ENCODE measurements at regions not wholly inside any gene's neighbourhood (a gene's known extent, or its start where the extent isn't known, plus 50 kb on each side); places are given as distances from the start of the nearest gene placed in this dataset.

DNA sequence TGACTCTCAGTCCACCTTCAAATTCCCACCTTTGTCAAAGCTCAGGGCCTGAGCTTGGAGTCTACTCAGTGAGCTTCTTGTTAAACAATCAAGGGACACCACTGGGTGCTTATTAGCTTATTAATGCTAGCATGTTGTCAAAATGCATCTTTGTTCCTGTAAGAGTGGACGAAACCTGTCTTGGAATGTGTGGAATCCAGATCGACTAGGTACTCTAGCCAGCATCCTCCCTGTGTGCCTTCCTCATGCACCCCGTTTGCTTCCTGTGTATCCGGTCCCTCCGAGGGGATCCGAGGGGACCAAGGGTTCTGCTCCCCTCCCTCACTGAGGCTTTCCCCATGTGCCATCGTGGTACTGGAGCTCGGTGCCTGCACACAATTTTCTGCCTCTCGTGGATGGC, 75.7 kb upstream of the UBE3A start:
- 79% methylated on average over 9 of the region's 9 CpGs for WGBS
- no peak overlapping the region for H3K18ac ChIP-seq (ENCODE audit: low read depth in 1 of 2, low read length in 2 of 2)
- no peak overlapping the region for H2AK5ac ChIP-seq (ENCODE audit: low read length, severe bottlenecking)

DNA sequence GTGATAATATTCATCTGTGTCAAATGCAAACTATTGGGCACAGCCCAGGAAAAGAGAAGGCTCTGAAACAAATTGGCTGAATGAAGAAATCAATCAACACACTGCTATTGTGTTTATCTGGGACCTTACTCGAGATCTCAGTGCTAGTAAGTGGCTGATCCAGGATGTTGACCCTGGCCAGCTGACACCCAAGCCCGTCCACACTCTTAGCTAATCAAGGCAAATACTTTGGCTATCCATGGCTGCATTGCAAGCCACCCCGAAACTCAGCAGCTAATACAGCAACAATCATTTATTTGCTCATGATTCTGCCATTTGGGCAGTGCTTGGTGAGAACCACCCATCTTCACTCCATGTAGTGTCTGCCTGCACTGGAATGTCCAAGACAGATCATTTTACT, 74.1 kb upstream of the UBE3A start:
- Histone ChIP-seq H4K8ac (ENCODE audit: low read length) (no peak overlapping the region), H3K4me1 (ENCODE audit: control insufficient read depth, insufficient read depth, low read depth, low read length) (no peaks in the 10 kb centered on the region), H3K4me2 (ENCODE audit: low read length, poor library complexity, severe bottlenecking) (no peak overlapping the region), H3K4ac (ENCODE audit: low read depth in 1 of 2, low read length in 2 of 2) (no peak overlapping the region), H3K27ac (ENCODE audit: low read length, poor library complexity, severe bottlenecking) (no peak overlapping the region), H2BK5ac (ENCODE audit: low read depth, low read length, poor library complexity, severe bottlenecking) (no peak overlapping the region), H3K14ac (ENCODE audit: low read length in 2 of 2) (no peak overlapping the region), H4K91ac (ENCODE audit: low read length) (no peak overlapping the region), H2BK12ac (ENCODE audit: low read length in 2 of 2) (no peak overlapping the region), H3K9me3 (ENCODE audit: control insufficient read depth, low read length) (no peaks in the 10 kb centered on the region), H2BK120ac (ENCODE audit: low read depth, low read length) (no peak overlapping the region), H3K4me3 (ENCODE audit: insufficient read depth in 1 of 2, low read depth in 1 of 2, low read length in 2 of 2) (no peak overlapping the region), H3K36me3 (ENCODE audit: control insufficient read depth in 1 of 2, insufficient read depth in 2 of 2, low read depth in 1 of 2, low read length in 2 of 2) (no peaks in the 10 kb centered on the region), H2BK15ac (ENCODE audit: low read depth, poor library complexity, severe bottlenecking) (no peak overlapping the region), H3K23ac (ENCODE audit: low read length in 2 of 2) (no peak overlapping the region), H2AK5ac (ENCODE audit: low read length, severe bottlenecking) (no peak overlapping the region), H2AFZ (ENCODE audit: low read depth, low read length) (no peak overlapping the region), H3K79me1 (replicated peaks; ENCODE audit: low read length, poor library complexity, severe bottlenecking) (no peaks in the 10 kb centered on the region), H3K9ac (ENCODE audit: low read length) (no peak overlapping the region), H3K18ac (ENCODE audit: low read depth in 1 of 2, low read length in 2 of 2) (no peak overlapping the region), H3K27me3 (ENCODE audit: control insufficient read depth in 1 of 2, insufficient read depth in 1 of 2, low read length in 2 of 2) (no peaks in the 10 kb centered on the region)
- DNase-seq: no peak
- 45% methylated on average over 3 of the region's 3 CpGs for WGBS

More for the DNA sequence above, 75.7 kb upstream of the UBE3A start:
- no peak overlapping the region for H3K4ac ChIP-seq (ENCODE audit: low read depth in 1 of 2, low read length in 2 of 2)
- no peaks in the 10 kb centered on the region for H3K27me3 ChIP-seq (ENCODE audit: control insufficient read depth in 1 of 2, insufficient read depth in 1 of 2, low read length in 2 of 2)
- no peak overlapping the region for H2AFZ ChIP-seq (ENCODE audit: low read depth, low read length)
- H3K4me3 ChIP-seq (ENCODE audit: insufficient read depth in 1 of 2, low read depth in 1 of 2, low read length in 2 of 2): no peak overlapping the region
- H2BK5ac ChIP-seq (ENCODE audit: low read depth, low read length, poor library complexity, severe bottlenecking): no peak overlapping the region
- no peak overlapping the region for H2BK120ac ChIP-seq (ENCODE audit: low read depth, low read length)
- no peak overlapping the region for H3K23ac ChIP-seq (ENCODE audit: low read length in 2 of 2)
- no peak overlapping the region for H2BK12ac ChIP-seq (ENCODE audit: low read length in 2 of 2)
- no peak overlapping the region for H3K27ac ChIP-seq (ENCODE audit: low read length, poor library complexity, severe bottlenecking)
- H4K91ac ChIP-seq (ENCODE audit: low read length): no peak overlapping the region
- H3K79me1 ChIP-seq (replicated peaks; ENCODE audit: low read length, poor library complexity, severe bottlenecking): no peaks in the 10 kb centered on the region
- no peak overlapping the region for H3K4me2 ChIP-seq (ENCODE audit: low read length, poor library complexity, severe bottlenecking)
- H3K4me1 ChIP-seq (ENCODE audit: control insufficient read depth, insufficient read depth, low read depth, low read length): no peaks in the 10 kb centered on the region
- H4K8ac ChIP-seq (ENCODE audit: low read length): no peak overlapping the region
- no peaks in the 10 kb centered on the region for H3K9me3 ChIP-seq (ENCODE audit: control insufficient read depth, low read length)
- no peak overlapping the region for H2BK15ac ChIP-seq (ENCODE audit: low read depth, poor library complexity, severe bottlenecking)
- H3K9ac ChIP-seq (ENCODE audit: low read length): no peak overlapping the region
- no peaks in the 10 kb centered on the region for H3K36me3 ChIP-seq (ENCODE audit: control insufficient read depth in 1 of 2, insufficient read depth in 2 of 2, low read depth in 1 of 2, low read length in 2 of 2)
- DNase-seq: no peak
- no peak overlapping the region for H3K14ac ChIP-seq (ENCODE audit: low read length in 2 of 2)

DNA sequence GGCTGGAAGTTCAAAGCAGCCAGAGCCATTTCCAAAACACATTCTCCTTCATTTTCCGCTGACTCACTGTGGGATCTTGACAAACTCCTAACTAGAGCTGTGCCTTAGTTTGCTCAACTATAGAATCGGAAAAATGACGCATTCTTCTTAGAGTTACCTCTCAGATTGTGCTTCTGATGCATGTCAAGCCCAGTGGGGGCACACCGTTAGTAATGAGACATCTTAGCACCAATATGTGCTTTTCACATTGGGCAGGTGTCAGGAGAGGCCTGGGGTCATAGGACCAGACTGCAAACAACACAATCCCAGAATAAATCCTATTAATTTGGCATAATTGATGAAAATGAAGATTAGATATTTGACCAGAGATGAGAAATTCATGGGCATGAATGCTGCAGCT, 71.3 kb upstream of the UBE3A start:
- DNase-seq: no peak

DNA sequence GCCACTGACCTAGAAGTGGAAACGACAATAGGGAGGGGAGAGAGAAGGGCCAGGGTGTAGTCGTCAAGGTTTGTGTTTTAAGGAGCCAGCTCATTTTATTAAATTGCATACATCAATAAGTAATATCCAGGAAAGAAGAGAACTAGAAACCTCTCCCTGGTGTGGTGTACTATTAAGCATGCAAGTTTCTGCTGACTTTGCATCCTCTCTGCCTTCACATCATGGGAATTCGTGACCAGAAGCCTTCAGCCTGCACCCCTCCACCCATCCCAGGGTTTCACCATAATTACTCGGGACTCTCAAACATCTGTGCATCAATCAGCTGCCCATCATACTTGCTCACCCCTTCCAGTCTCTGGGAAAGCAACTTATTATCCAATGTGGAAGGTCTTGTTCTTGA, 70.9 kb upstream of the UBE3A start:
- H3K4me2 ChIP-seq (ENCODE audit: low read length, poor library complexity, severe bottlenecking): no peak overlapping the region

More for the DNA sequence above, 71.3 kb upstream of the UBE3A start:
- no peak overlapping the region for H2AK5ac ChIP-seq (ENCODE audit: low read length, severe bottlenecking)
- no peak overlapping the region for H2BK120ac ChIP-seq (ENCODE audit: low read depth, low read length)
- H4K91ac ChIP-seq (ENCODE audit: low read length): no peak overlapping the region
- H3K4me1 ChIP-seq (ENCODE audit: control insufficient read depth, insufficient read depth, low read depth, low read length): no peaks in the 10 kb centered on the region
- H3K9ac ChIP-seq (ENCODE audit: low read length): no peak overlapping the region
- no peaks in the 10 kb centered on the region for H3K36me3 ChIP-seq (ENCODE audit: control insufficient read depth in 1 of 2, insufficient read depth in 2 of 2, low read depth in 1 of 2, low read length in 2 of 2)
- H2BK12ac ChIP-seq (ENCODE audit: low read length in 2 of 2): no peak overlapping the region
- WGBS: 58% methylated on average over 4 of the region's 4 CpGs
- no peak overlapping the region for H3K14ac ChIP-seq (ENCODE audit: low read length in 2 of 2)
- H3K4me2 ChIP-seq (ENCODE audit: low read length, poor library complexity, severe bottlenecking): no peak overlapping the region
- H3K27me3 ChIP-seq (ENCODE audit: control insufficient read depth in 1 of 2, insufficient read depth in 1 of 2, low read length in 2 of 2): peaks cover 0 to 8% of the 10 kb centered on the region in 2 experiments
- H4K8ac ChIP-seq (ENCODE audit: low read length): no peak overlapping the region
- H3K23ac ChIP-seq (ENCODE audit: low read length in 2 of 2): no peak overlapping the region
- no peak overlapping the region for H2BK5ac ChIP-seq (ENCODE audit: low read depth, low read length, poor library complexity, severe bottlenecking)
- H2AFZ ChIP-seq (ENCODE audit: low read depth, low read length): no peak overlapping the region
- no peaks in the 10 kb centered on the region for H3K79me1 ChIP-seq (replicated peaks; ENCODE audit: low read length, poor library complexity, severe bottlenecking)
- H3K27ac ChIP-seq (ENCODE audit: low read length, poor library complexity, severe bottlenecking): no peak overlapping the region
- no peaks in the 10 kb centered on the region for H3K9me3 ChIP-seq (ENCODE audit: control insufficient read depth, low read length)
- H2BK15ac ChIP-seq (ENCODE audit: low read depth, poor library complexity, severe bottlenecking): no peak overlapping the region
- no peak overlapping the region for H3K4me3 ChIP-seq (ENCODE audit: insufficient read depth in 1 of 2, low read depth in 1 of 2, low read length in 2 of 2)
- H3K18ac ChIP-seq (ENCODE audit: low read depth in 1 of 2, low read length in 2 of 2): no peak overlapping the region
- H3K4ac ChIP-seq (ENCODE audit: low read depth in 1 of 2, low read length in 2 of 2): no peak overlapping the region

More for the DNA sequence above, 70.9 kb upstream of the UBE3A start:
- Histone ChIP-seq H2BK12ac (ENCODE audit: low read length in 2 of 2) (no peak overlapping the region), H4K8ac (ENCODE audit: low read length) (no peak overlapping the region), H3K36me3 (ENCODE audit: control insufficient read depth in 1 of 2, insufficient read depth in 2 of 2, low read depth in 1 of 2, low read length in 2 of 2) (no peaks in the 10 kb centered on the region), H3K23ac (ENCODE audit: low read length in 2 of 2) (no peak overlapping the region), H3K4me3 (ENCODE audit: insufficient read depth in 1 of 2, low read depth in 1 of 2, low read length in 2 of 2) (no peak overlapping the region), H3K14ac (ENCODE audit: low read length in 2 of 2) (no peak overlapping the region), H3K9ac (ENCODE audit: low read length) (no peak overlapping the region), H3K79me1 (replicated peaks; ENCODE audit: low read length, poor library complexity, severe bottlenecking) (no peaks in the 10 kb centered on the region), H3K9me3 (ENCODE audit: control insufficient read depth, low read length) (no peaks in the 10 kb centered on the region), H3K27ac (ENCODE audit: low read length, poor library complexity, severe bottlenecking) (no peak overlapping the region), H3K18ac (ENCODE audit: low read depth in 1 of 2, low read length in 2 of 2) (no peak overlapping the region), H3K4ac (ENCODE audit: low read depth in 1 of 2, low read length in 2 of 2) (no peak overlapping the region), H2AFZ (ENCODE audit: low read depth, low read length) (no peak overlapping the region), H2BK15ac (ENCODE audit: low read depth, poor library complexity, severe bottlenecking) (no peak overlapping the region), H2BK5ac (ENCODE audit: low read depth, low read length, poor library complexity, severe bottlenecking) (no peak overlapping the region), H3K4me1 (ENCODE audit: control insufficient read depth, insufficient read depth, low read depth, low read length) (no peaks in the 10 kb centered on the region), H2AK5ac (ENCODE audit: low read length, severe bottlenecking) (no peak overlapping the region), H3K27me3 (ENCODE audit: control insufficient read depth in 1 of 2, insufficient read depth in 1 of 2, low read length in 2 of 2) (peaks cover 0 to 8% of the 10 kb centered on the region in 2 experiments), H2BK120ac (ENCODE audit: low read depth, low read length) (no peak overlapping the region), H4K91ac (ENCODE audit: low read length) (no peak overlapping the region)
- DNase-seq: no peak
- 85% methylated on average over 2 of the region's 4 CpGs for WGBS

Measured in mesenchymal stem cell (in vitro differentiated cells and primary cell).